Islet precursor cell (in vitro differentiated cells): ENCODE measurements at regions not wholly inside any gene's neighbourhood (a gene's known extent, or its start where the extent isn't known, plus 50 kb on each side); places are given as distances from the start of the nearest gene placed in this dataset.
"Not testable (repeated sequence)": the region's sequence is repeated elsewhere in the genome, so short reads cannot be mapped to it uniquely, and the experiment has no call there.

Source experiments
- DNase-seq: peaks from one replicate; pipeline ENCODE4 v3.0.0-alpha.2; 2018

- no peak for DNase-seq
Observed at GRCh38 chr6:54440549-54440948, 132.3 kb downstream of the TINAG start.

GRCh38 chr6:54441020-54441419, 132.8 kb downstream of the TINAG start:
- no peak for DNase-seq

GRCh38 chr6:54441687-54442248, 133.5 kb downstream of the TINAG start:
- DNase-seq = no peak

GRCh38 chr6:54445207-54445606, 137.0 kb downstream of the TINAG start:
- no peak for DNase-seq

GRCh38 chr6:54448617-54449016, 140.4 kb downstream of the TINAG start:
- no peak for DNase-seq

GRCh38 chr6:54451516-54451915, 143.3 kb downstream of the TINAG start:
- no peak for DNase-seq

GRCh38 chr6:54463354-54464024, 155.2 kb downstream of the TINAG start:
- DNase-seq = no peak

GRCh38 chr6:54465649-54466300, 157.5 kb downstream of the TINAG start:
- no peak for DNase-seq

GRCh38 chr6:54467384-54467783, 159.1 kb downstream of the TINAG start:
- DNase-seq = no peak

GRCh38 chr6:54473328-54473727, 165.1 kb downstream of the TINAG start:
- no peak for DNase-seq

GRCh38 chr6:54474898-54475297, 166.7 kb downstream of the TINAG start:
- DNase-seq = no peak

- DNase-seq = no peak
Observed at GRCh38 chr6:54481091-54481490, 172.8 kb downstream of the TINAG start.

- peak; percentile 74 for DNase-seq
Observed at GRCh38 chr6:54491431-54491830, 183.2 kb downstream of the TINAG start.

GRCh38 chr6:54493138-54493537, 184.9 kb downstream of the TINAG start:
- DNase-seq = no peak

GRCh38 chr6:54503144-54503543, 194.9 kb downstream of the TINAG start:
- DNase-seq = no peak

- DNase-seq = no peak
Observed at GRCh38 chr6:54515013-54515412, 206.8 kb downstream of the TINAG start.

GRCh38 chr6:54515713-54516112, 207.5 kb downstream of the TINAG start:
- DNase-seq = no peak

- no peak for DNase-seq
Observed at GRCh38 chr6:54516321-54516720, 208.1 kb downstream of the TINAG start.

- no peak for DNase-seq
Observed at GRCh38 chr6:54519161-54519560, 210.9 kb downstream of the TINAG start.

GRCh38 chr6:54525731-54526130, 217.5 kb downstream of the TINAG start:
- no peak for DNase-seq

- DNase-seq = no peak
Observed at GRCh38 chr6:54533567-54533966, 225.3 kb downstream of the TINAG start.

- DNase-seq = no peak
Observed at GRCh38 chr6:54535568-54535967, 227.3 kb downstream of the TINAG start.

- DNase-seq = no peak
Observed at GRCh38 chr6:54541541-54541940, 233.3 kb downstream of the TINAG start.

- no peak for DNase-seq
Observed at GRCh38 chr6:54559136-54559535, 250.9 kb downstream of the TINAG start.

- DNase-seq = not testable (repeated sequence)
Observed at GRCh38 chr6:54564188-54564587, 255.9 kb downstream of the TINAG start.
